CD14-positive monocyte (primary cell): ENCODE measurements at regions not wholly inside any gene's neighbourhood (a gene's known extent, or its start where the extent isn't known, plus 50 kb on each side); places are given as distances from the start of the nearest gene placed in this dataset.

ENCODE experiments used
- DNase-seq, 3 donors: peaks; one replicate each; pipeline ENCODE4 v3.0.0-alpha.2; 2011 to 2022
- H2AFZ ChIP-seq: 2 replicates; pipeline ENCODE4 v1.6.0; 2012; ENCODE audit warnings: mild to moderate bottlenecking, low read depth, low read length, inconsistent platforms; ENCODE audit not compliant: insufficient read depth, poor library complexity, severe bottlenecking
- H3K27ac ChIP-seq, 2 donors: 1 replicate in 1 of 2; 2 replicates in 1 of 2; pipeline ENCODE4 v1.5.1; 2012 to 2013; ENCODE audit warnings: low read length in 2 of 2, control low read depth in 1 of 2, inconsistent platforms in 1 of 2, low read depth in 1 of 2, mild to moderate bottlenecking in 1 of 2
- H3K27me3 ChIP-seq, 2 donors: one replicate each; pipeline versions ENCODE4 v1.6.0 to v1.6.1; 2011 to 2013; ENCODE audit warnings: low read length in 2 of 2; ENCODE audit not compliant: control insufficient read depth in 2 of 2, insufficient read depth in 2 of 2
- H3K36me3 ChIP-seq, 2 donors: replicated peaks in 1 of 2; 1 replicate in 1 of 2; 2 replicates in 1 of 2; pipeline versions ENCODE4 v1.5.1 to v1.6.1; 2012 to 2013; ENCODE audit warnings: low read length in 2 of 2, control low read depth in 1 of 2, inconsistent platforms in 1 of 2, mild to moderate bottlenecking in 1 of 2; ENCODE audit not compliant: insufficient read depth in 2 of 2, control insufficient read depth in 1 of 2
- H3K4me1 ChIP-seq, 2 donors: 1 replicate in 1 of 2; 2 replicates in 1 of 2; pipeline versions ENCODE4 v1.5.1 to v1.6.1; 2012 to 2013; ENCODE audit warnings: low read length in 2 of 2, control low read depth in 1 of 2, inconsistent platforms in 1 of 2, mild to moderate bottlenecking in 1 of 2, moderate library complexity in 1 of 2; ENCODE audit not compliant: insufficient read depth in 2 of 2, control insufficient read depth in 1 of 2
- H3K4me2 ChIP-seq: replicated peaks from 2 replicates; pipeline ENCODE3; 2012; ENCODE audit warnings: low read length, moderate library complexity, mild to moderate bottlenecking; ENCODE audit not compliant: poor library complexity, severe bottlenecking; ENCODE audit errors: extremely low read depth
- H3K4me3 ChIP-seq, 3 experiments: fragments of 200-600 bp in 1 of 3; sonication (generic) in 1 of 3; replicated peaks in 1 of 3; 1 replicate in 2 of 3; 2 replicates in 1 of 3; pipeline ENCODE4 v1.5.1; 2011 to 2013; ENCODE audit warnings: low read length in 3 of 3, mild to moderate bottlenecking in 3 of 3, control low read depth in 2 of 3, low read depth in 2 of 3, inconsistent platforms in 1 of 3, moderate library complexity in 1 of 3
- H3K79me2 ChIP-seq: 2 replicates; pipeline ENCODE4 v1.6.0; 2012; ENCODE audit warnings: mild to moderate bottlenecking, control low read depth, inconsistent platforms, low read length, moderate library complexity; ENCODE audit not compliant: insufficient read depth
- H3K9ac ChIP-seq: 2 replicates; pipeline ENCODE4 v1.6.0; 2017; ENCODE audit warnings: low read length, mild to moderate bottlenecking; ENCODE audit not compliant: insufficient read depth, poor library complexity, severe bottlenecking
- H3K9me3 ChIP-seq, 2 donors: replicated peaks in 1 of 2; 1 replicate in 1 of 2; 2 replicates in 1 of 2; pipeline versions ENCODE4 v1.5.1 to v1.6.1; 2012 to 2013; ENCODE audit warnings: low read length in 2 of 2, control low read depth in 1 of 2; ENCODE audit not compliant: control insufficient read depth in 1 of 2, insufficient read depth in 1 of 2
- H4K20me1 ChIP-seq: 2 replicates; pipeline ENCODE4 v1.6.0; 2012; ENCODE audit warnings: mild to moderate bottlenecking, low read length, control low read depth, moderate library complexity; ENCODE audit not compliant: insufficient read depth
- H3K27ac Mint-ChIP-seq, 7 donors: one replicate each; pipeline ENCODE4 v1.8.0; 2020; ENCODE audit warnings: mild to moderate bottlenecking in 7 of 7, mixed read lengths in 7 of 7, moderate library complexity in 6 of 7, inconsistent platforms in 2 of 7
- H3K27me3 Mint-ChIP-seq, 3 donors: one replicate each; pipeline ENCODE4 v1.8.0; 2021 to 2022; ENCODE audit warnings: low read depth in 3 of 3, mild to moderate bottlenecking in 3 of 3, mixed read lengths in 3 of 3, moderate library complexity in 3 of 3, inconsistent platforms in 1 of 3
- H3K36me3 Mint-ChIP-seq, 2 donors: one replicate each; pipeline ENCODE4 v1.8.0; 2020; ENCODE audit warnings: mixed read lengths in 2 of 2, inconsistent platforms in 1 of 2, mild to moderate bottlenecking in 1 of 2
- H3K4me1 Mint-ChIP-seq: one replicate; pipeline ENCODE4 v1.8.0; 2020; ENCODE audit warnings: mild to moderate bottlenecking, mixed read lengths
- H3K4me3 Mint-ChIP-seq, 2 donors: one replicate each; pipeline ENCODE4 v1.8.0; 2020; ENCODE audit warnings: mild to moderate bottlenecking in 2 of 2, mixed read lengths in 2 of 2, moderate library complexity in 1 of 2
- H3K9me3 Mint-ChIP-seq, 7 donors: one replicate each; pipeline ENCODE4 v1.8.0; 2020 to 2022; ENCODE audit warnings: mixed read lengths in 7 of 7, mild to moderate bottlenecking in 6 of 7, moderate library complexity in 6 of 7, inconsistent platforms in 2 of 7
- CTCF ChIP-seq: fragments of 200-600 bp; IDR thresholded peaks from one replicate; pipeline ENCODE4 v1.8.0; 2022; ENCODE audit warnings: antibody characterized with exemption, mild to moderate bottlenecking
- WGBS: methylation state at CpG from one replicate; pipeline ENCODE4 v1.1.5; 2013; ENCODE audit warnings: missing lambda C conversion rate; ENCODE audit not compliant: insufficient coverage; 5-methylcytosine and 5-hydroxymethylcytosine counted together
- intact Hi-C, 2 donors: fragments of 100-400 bp; cut with micrococcal nuclease; formaldehyde crosslinking; loops; one replicate each; pipeline versions ENCODE4 v1.15.0 to v1.15.1; 2023

GRCh38 chr2:15727396-15728244, 136.0 kb downstream of the DDX1 start:
- Histone ChIP-seq H3K9ac (no peak overlapping the region), H2AFZ (no peak overlapping the region), H3K27me3 (no peaks in the 10 kb centered on the region), H3K4me2 (no peak overlapping the region), H3K4me1 (no peaks in the 10 kb centered on the region), H3K27ac (no peak overlapping the region), H3K79me2 (no peaks in the 10 kb centered on the region), H4K20me1 (no peaks in the 10 kb centered on the region), H3K9me3 (no peaks in the 10 kb centered on the region), H3K4me3 (no peak overlapping the region), H3K36me3 (no peaks in the 10 kb centered on the region)
- no peaks in the 10 kb centered on the region for H3K36me3 Mint-ChIP-seq
- H3K4me1 Mint-ChIP-seq, result no peaks in the 10 kb centered on the region
- intact Hi-C loops, result no loop called here
- H3K27me3 Mint-ChIP-seq, result peaks cover 0 to 3% (median 0%) of the 10 kb centered on the region in 3 donors
- no peak for TF ChIP-seq CTCF
- H3K9me3 Mint-ChIP-seq, result peaks cover 0 to 2% (median 0%) of the 10 kb centered on the region in 7 donors
- WGBS, result 76% methylated on average over 2 of the region's 9 CpGs
- H3K27ac Mint-ChIP-seq, result no peak overlapping the region
- no peak for DNase-seq
- no peak overlapping the region for H3K4me3 Mint-ChIP-seq

GRCh38 chr2:15728245-15728938, 136.7 kb downstream of the DDX1 start:
- H2AFZ ChIP-seq, result no peak overlapping the region
- no peak overlapping the region for H3K4me2 ChIP-seq
- H3K27ac Mint-ChIP-seq, result no peak overlapping the region
- H3K27me3 Mint-ChIP-seq, result peaks cover 0 to 3% (median 0%) of the 10 kb centered on the region in 3 donors
- no peak overlapping the region for H3K4me3 Mint-ChIP-seq
- no peaks in the 10 kb centered on the region for H3K9me3 ChIP-seq
- no peak for DNase-seq
- intact Hi-C loops, result no loop called here
- 91% methylated on average over 4 of the region's 9 CpGs for WGBS
- no peak for TF ChIP-seq CTCF
- H3K36me3 ChIP-seq, result no peaks in the 10 kb centered on the region
- H3K79me2 ChIP-seq, result no peaks in the 10 kb centered on the region
- H3K4me3 ChIP-seq, result no peak overlapping the region
- no peaks in the 10 kb centered on the region for H3K4me1 Mint-ChIP-seq
- no peaks in the 10 kb centered on the region for H3K36me3 Mint-ChIP-seq
- H3K27ac ChIP-seq, result no peak overlapping the region
- H4K20me1 ChIP-seq, result no peaks in the 10 kb centered on the region
- H3K9me3 Mint-ChIP-seq, result peaks cover 0 to 2% (median 0%) of the 10 kb centered on the region in 7 donors
- no peaks in the 10 kb centered on the region for H3K27me3 ChIP-seq
- H3K4me1 ChIP-seq, result no peaks in the 10 kb centered on the region
- H3K9ac ChIP-seq, result no peak overlapping the region
